ENCODE measurements at regions not wholly inside any gene's neighbourhood (a gene's known extent, or its start where the extent isn't known, plus 50 kb on each side); places are given as distances from the start of the nearest gene placed in this dataset.

GRCh38 chr2:185381631-185382030 is 357.0 kb upstream of the FSIP2 start:
- Histone ChIP-seq H3K27me3 (ENCODE audit: control insufficient read depth, insufficient read depth, low read length) (no peaks in the 10 kb centered on the region), H3K36me3 (ENCODE audit: control insufficient read depth, insufficient read depth, low read length) (no peaks in the 10 kb centered on the region), H3K4me3 (ENCODE audit: low read depth, low read length) (no peak overlapping the region)
- no peak for DNase-seq (ENCODE audit: low read depth)
- no peak for TF ChIP-seq CTCF (IDR thresholded peaks at IDR 0.05; ENCODE audit: insufficient read depth, low read length, poor library complexity, severe bottlenecking)

DNA sequence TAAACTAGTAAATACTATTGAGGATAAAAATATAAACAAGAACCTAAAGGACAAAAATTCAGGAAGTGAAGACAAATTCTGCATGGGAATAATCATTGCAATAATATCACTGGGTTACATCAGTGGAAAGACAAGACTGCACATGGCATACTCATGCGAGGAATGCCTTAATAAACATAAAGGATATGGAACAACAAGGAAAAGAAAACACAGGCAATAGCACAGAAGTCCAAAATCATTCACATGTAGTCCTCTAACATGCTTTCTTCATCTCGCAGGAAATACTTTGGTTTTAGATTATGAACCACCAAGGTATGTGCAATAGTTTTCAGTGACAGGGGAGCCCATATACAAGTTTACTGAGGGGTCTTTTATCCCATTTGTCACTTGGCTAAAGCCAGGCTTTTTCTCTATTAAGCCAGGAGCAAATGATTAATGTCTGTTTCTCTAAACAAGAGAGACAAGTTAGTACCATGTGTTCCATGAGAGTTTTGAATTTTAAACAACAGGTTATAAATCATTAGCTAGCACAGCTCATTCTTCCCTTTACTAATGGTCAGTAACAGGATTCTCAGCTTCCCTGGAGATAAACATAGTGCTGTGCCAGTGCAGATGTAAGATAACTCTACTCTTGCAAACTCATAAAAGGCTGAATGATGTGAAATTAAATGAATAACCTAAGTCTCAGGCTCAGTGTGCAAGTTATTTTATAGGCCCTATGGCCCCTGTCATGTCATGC is 353.6 kb upstream of the FSIP2 start:
- H3K36me3 ChIP-seq (ENCODE audit: control insufficient read depth, insufficient read depth, low read length): no peaks in the 10 kb centered on the region
- H3K27me3 ChIP-seq (ENCODE audit: control insufficient read depth, insufficient read depth, low read length): no peaks in the 10 kb centered on the region
- TF ChIP-seq CTCF (IDR thresholded peaks at IDR 0.05; ENCODE audit: insufficient read depth, low read length, poor library complexity, severe bottlenecking): no peak
- H3K4me3 ChIP-seq (ENCODE audit: low read depth, low read length): no peak overlapping the region
- no peak for DNase-seq (ENCODE audit: low read depth)

DNA sequence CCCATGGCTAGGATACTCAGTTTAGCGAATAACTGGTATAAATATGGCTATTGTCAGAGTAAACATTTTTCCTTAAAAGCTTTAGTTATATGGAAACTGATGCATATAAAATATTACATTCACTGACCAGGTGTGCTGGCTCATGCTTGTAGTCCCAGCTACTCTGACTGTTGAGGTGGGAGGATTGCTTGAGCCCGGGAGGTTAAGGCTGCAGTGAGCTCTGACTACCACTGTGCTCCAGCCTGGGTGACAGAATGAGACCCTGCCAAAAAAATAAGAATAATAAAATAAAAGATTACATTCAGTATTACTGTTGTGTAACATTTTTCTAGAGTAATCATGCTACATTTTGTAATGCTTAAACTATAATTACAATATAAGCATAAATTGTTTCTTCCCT is 350.4 kb upstream of the FSIP2 start:
- no peak for TF ChIP-seq CTCF (IDR thresholded peaks at IDR 0.05; ENCODE audit: insufficient read depth, low read length, poor library complexity, severe bottlenecking)
- H3K4me3 ChIP-seq (ENCODE audit: low read depth, low read length): no peak overlapping the region
- no peak for DNase-seq (ENCODE audit: low read depth)
- no peaks in the 10 kb centered on the region for H3K27me3 ChIP-seq (ENCODE audit: control insufficient read depth, insufficient read depth, low read length)
- H3K36me3 ChIP-seq (ENCODE audit: control insufficient read depth, insufficient read depth, low read length): no peaks in the 10 kb centered on the region

DNA sequence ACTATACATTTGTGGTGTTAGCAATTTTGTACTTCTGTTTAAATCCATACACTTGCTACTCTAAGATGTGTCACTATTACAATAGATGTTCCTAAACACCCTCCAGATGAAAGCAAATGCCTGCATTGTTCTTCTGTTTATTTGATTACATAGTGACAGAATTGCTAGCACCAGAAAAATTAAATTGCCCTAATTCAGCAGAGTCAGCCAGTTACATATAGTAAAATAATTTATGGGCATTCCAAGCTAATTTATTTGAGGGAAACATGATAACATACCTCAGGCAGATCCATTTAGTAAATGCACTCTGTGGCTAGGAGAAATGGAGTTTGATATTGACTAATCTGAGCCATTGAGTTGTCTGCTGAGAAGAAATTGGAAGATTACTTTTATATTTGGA is 347.1 kb upstream of the FSIP2 start:
- no peaks in the 10 kb centered on the region for H3K27me3 ChIP-seq (ENCODE audit: control insufficient read depth, insufficient read depth, low read length)
- H3K4me3 ChIP-seq (ENCODE audit: low read depth, low read length): no peak overlapping the region
- H3K36me3 ChIP-seq (ENCODE audit: control insufficient read depth, insufficient read depth, low read length): no peaks in the 10 kb centered on the region
- TF ChIP-seq CTCF (IDR thresholded peaks at IDR 0.05; ENCODE audit: insufficient read depth, low read length, poor library complexity, severe bottlenecking): no peak
- no peak for DNase-seq (ENCODE audit: low read depth)

GRCh38 chr2:185393091-185393490 is 345.5 kb upstream of the FSIP2 start:
- H3K36me3 ChIP-seq (ENCODE audit: control insufficient read depth, insufficient read depth, low read length): no peaks in the 10 kb centered on the region
- no peak overlapping the region for H3K4me3 ChIP-seq (ENCODE audit: low read depth, low read length)
- DNase-seq (ENCODE audit: low read depth): no peak
- H3K27me3 ChIP-seq (ENCODE audit: control insufficient read depth, insufficient read depth, low read length): no peaks in the 10 kb centered on the region
- TF ChIP-seq CTCF (IDR thresholded peaks at IDR 0.05; ENCODE audit: insufficient read depth, low read length, poor library complexity, severe bottlenecking): no peak

DNA sequence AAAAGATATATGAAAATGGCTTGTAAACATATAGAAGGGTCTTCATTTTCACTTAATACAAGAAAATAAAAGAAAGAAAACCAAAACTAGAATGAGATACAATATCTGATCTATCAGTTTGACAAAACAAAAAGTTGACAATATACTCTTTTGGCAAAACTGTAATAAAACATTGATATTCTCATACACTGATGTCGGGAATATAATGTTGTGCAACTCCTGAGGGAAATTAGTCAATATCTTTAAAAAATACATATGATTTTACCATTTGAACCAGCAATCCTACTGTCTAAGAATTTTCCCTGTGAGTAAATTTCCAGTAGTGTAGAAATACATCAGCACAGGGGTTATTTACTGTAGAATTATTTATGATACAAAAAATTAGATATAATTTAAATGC is 336.1 kb upstream of the FSIP2 start:
- no peak for TF ChIP-seq CTCF (IDR thresholded peaks at IDR 0.05; ENCODE audit: insufficient read depth, low read length, poor library complexity, severe bottlenecking)
- no peak overlapping the region for H3K4me3 ChIP-seq (ENCODE audit: low read depth, low read length)
- no peak for DNase-seq (ENCODE audit: low read depth)
- H3K36me3 ChIP-seq (ENCODE audit: control insufficient read depth, insufficient read depth, low read length): no peaks in the 10 kb centered on the region
- H3K27me3 ChIP-seq (ENCODE audit: control insufficient read depth, insufficient read depth, low read length): no peaks in the 10 kb centered on the region

Measured in kidney epithelial cell (primary cell).